PC-3 (cell line): ENCODE measurements at regions not wholly inside any gene's neighbourhood (a gene's known extent, or its start where the extent isn't known, plus 50 kb on each side); places are given as distances from the start of the nearest gene placed in this dataset.

Source experiments
- ATAC-seq: fragments of 200-7000 bp; cut with Tn5 transposase; 2 replicates; pipeline ENCODE4 v1.9.1; 2020; ENCODE audit warnings: mild to moderate bottlenecking, moderate library complexity
- BruUV-seq: library from RNA; stranded (reverse); fragments of 400-500 nt; replicated peaks from 2 replicates; lab custom pipeline; 2021; lab: Mats Ljungman, UMichigan
- CTCF ChIA-PET: fragments of 300-600 bp; sonication (Branson Sonifier 250); formaldehyde crosslinking; loops from one replicate; lab custom pipeline; 2022; ENCODE audit warnings: antibody characterized with exemption; lab: Charles Lee
- POLR2A ChIA-PET: fragments of 300-600 bp; sonication (Branson Sonifier 250); formaldehyde crosslinking; loops from one replicate; lab custom pipeline; 2022; ENCODE audit warnings: antibody characterized with exemption; ENCODE audit not compliant: unreplicated experiment; lab: Charles Lee
- DNase-seq: peaks from one replicate; pipeline ENCODE4 v3.0.0-alpha.2; 2015
- H2AFZ ChIP-seq: fragments of 300-600 bp; sonication (generic); 2 replicates; pipeline ENCODE4 v1.6.0; 2016; ENCODE audit warnings: antibody characterized with exemption, low read length
- H3F3A ChIP-seq: fragments of 300-600 bp; sonication (generic); one replicate; pipeline ENCODE4 v1.6.0; 2017; ENCODE audit warnings: antibody characterized with exemption, low read length, control low read depth, mild to moderate bottlenecking; ENCODE audit not compliant: unreplicated experiment
- H3K27ac ChIP-seq: fragments of 300-600 bp; sonication (generic); 2 replicates; pipeline ENCODE4 v1.5.1; 2016; ENCODE audit warnings: mild to moderate bottlenecking, low read length
- H3K27me3 ChIP-seq: fragments of 300-600 bp; sonication (generic); 2 replicates; pipeline ENCODE4 v1.6.1; 2016; ENCODE audit warnings: low read length, mixed read lengths
- H3K36me3 ChIP-seq: fragments of 300-600 bp; sonication (generic); 2 replicates; pipeline ENCODE4 v1.6.1; 2016; ENCODE audit warnings: low read depth, mixed run types, low read length, mixed read lengths
- H3K4me1 ChIP-seq: fragments of 300-600 bp; sonication (generic); 2 replicates; pipeline ENCODE4 v1.5.1; 2016; ENCODE audit warnings: low read length; ENCODE audit not compliant: insufficient read depth
- H3K4me2 ChIP-seq: fragments of 300-600 bp; sonication (generic); 2 replicates; pipeline ENCODE4 v1.6.0; 2016; ENCODE audit warnings: low read length
- H3K4me3 ChIP-seq: fragments of 300-600 bp; sonication (generic); 2 replicates; pipeline ENCODE4 v1.5.1; 2016; ENCODE audit warnings: mild to moderate bottlenecking, low read length, mixed read lengths
- H3K79me2 ChIP-seq: fragments of 300-600 bp; sonication (generic); 2 replicates; pipeline ENCODE4 v1.6.1; 2017; ENCODE audit warnings: low read length, mixed read lengths
- H3K9ac ChIP-seq: fragments of 300-600 bp; sonication (generic); 2 replicates; pipeline ENCODE4 v1.6.0; 2016; ENCODE audit warnings: mild to moderate bottlenecking, low read length
- H3K9me2 ChIP-seq: fragments of 300-600 bp; sonication (generic); replicated peaks from 2 replicates; pipeline ENCODE4 v1.6.1; 2016; ENCODE audit warnings: mixed run types, low read length, mixed read lengths
- H3K9me3 ChIP-seq: fragments of 300-600 bp; sonication (generic); 2 replicates; pipeline ENCODE4 v1.6.1; 2016; ENCODE audit warnings: low read length, mixed read lengths
- H4K20me1 ChIP-seq: fragments of 300-600 bp; sonication (generic); 2 replicates; pipeline ENCODE4 v1.6.1; 2016; ENCODE audit warnings: low read length, mixed read lengths
- EZH2 ChIP-seq: fragments of 300-600 bp; sonication (generic); IDR thresholded peaks from one replicate; pipeline ENCODE4 v1.6.1; 2017; ENCODE audit warnings: antibody characterized with exemption, mild to moderate bottlenecking, low read length; ENCODE audit not compliant: unreplicated experiment
- EZH2phosphoT487 ChIP-seq: fragments of 300-600 bp; sonication (generic); IDR thresholded peaks from 2 replicates; pipeline ENCODE4 v1.6.1; 2018; ENCODE audit warnings: mild to moderate bottlenecking, antibody characterized with exemption, low read length, borderline replicate concordance
- intact Hi-C: fragments of 100-400 bp; cut with micrococcal nuclease; formaldehyde crosslinking; loops from 2 replicates; pipeline ENCODE4 v1.9.0; 2023
- TF ChIP-seq, protein P1 (sequence below): fragments of 300-600 bp; sonication (generic); conservative IDR thresholded peaks from 2 replicates; pipeline ENCODE4 v1.5.1; 2017; ENCODE audit warnings: antibody characterized with exemption, low read depth, mild to moderate bottlenecking, low read length

DNA sequence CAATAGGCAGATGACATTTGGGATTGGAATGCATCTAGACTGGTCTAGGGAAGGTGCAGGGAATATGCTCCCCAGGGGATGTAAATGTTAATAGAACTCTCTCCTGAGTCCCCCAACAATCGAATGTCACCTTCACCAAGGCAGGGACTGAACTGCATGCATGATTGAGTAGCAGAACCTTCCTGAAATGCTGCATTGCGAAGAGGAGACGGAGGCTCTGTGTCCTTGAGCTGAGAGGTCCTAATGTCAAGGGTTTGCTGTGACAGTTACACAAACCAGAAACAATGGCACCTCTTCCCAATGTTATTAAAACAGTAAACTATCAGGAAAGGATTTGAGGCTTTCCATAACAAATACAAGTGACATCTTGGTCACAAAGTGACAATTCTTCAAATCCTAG lies 117.5 kb upstream of the SFSWAP start:
- H3K4me2 ChIP-seq: no peak overlapping the region
- H3K4me3 ChIP-seq: no peak overlapping the region
- no peak for TF ChIP-seq EZH2
- TF ChIP-seq, protein P1, sequence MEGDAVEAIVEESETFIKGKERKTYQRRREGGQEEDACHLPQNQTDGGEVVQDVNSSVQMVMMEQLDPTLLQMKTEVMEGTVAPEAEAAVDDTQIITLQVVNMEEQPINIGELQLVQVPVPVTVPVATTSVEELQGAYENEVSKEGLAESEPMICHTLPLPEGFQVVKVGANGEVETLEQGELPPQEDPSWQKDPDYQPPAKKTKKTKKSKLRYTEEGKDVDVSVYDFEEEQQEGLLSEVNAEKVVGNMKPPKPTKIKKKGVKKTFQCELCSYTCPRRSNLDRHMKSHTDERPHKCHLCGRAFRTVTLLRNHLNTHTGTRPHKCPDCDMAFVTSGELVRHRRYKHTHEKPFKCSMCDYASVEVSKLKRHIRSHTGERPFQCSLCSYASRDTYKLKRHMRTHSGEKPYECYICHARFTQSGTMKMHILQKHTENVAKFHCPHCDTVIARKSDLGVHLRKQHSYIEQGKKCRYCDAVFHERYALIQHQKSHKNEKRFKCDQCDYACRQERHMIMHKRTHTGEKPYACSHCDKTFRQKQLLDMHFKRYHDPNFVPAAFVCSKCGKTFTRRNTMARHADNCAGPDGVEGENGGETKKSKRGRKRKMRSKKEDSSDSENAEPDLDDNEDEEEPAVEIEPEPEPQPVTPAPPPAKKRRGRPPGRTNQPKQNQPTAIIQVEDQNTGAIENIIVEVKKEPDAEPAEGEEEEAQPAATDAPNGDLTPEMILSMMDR: no peak
- no peak for TF ChIP-seq EZH2phosphoT487
- BruUV-seq: no TSS peak
- H4K20me1 ChIP-seq: no peaks in the 10 kb centered on the region
- no peak for DNase-seq
- no peaks in the 10 kb centered on the region for H3F3A ChIP-seq
- no peak for ATAC-seq
- no peaks in the 10 kb centered on the region for H3K79me2 ChIP-seq
- H3K4me1 ChIP-seq: no peaks in the 10 kb centered on the region
- H3K9ac ChIP-seq: no peak overlapping the region
- no peak overlapping the region for H2AFZ ChIP-seq
- H3K27me3 ChIP-seq: peaks cover 58% of the 10 kb centered on the region
- no peaks in the 10 kb centered on the region for H3K9me3 ChIP-seq
- H3K27ac ChIP-seq: no peak overlapping the region
- POLR2A ChIA-PET: interaction anchor here (0.6 kb wide), 1 partner anchor 661 kb away, joined by 4 read pairs; no protein-coding TSS in a partner anchor
- intact Hi-C loops: no loop called here
- H3K36me3 ChIP-seq: no peaks in the 10 kb centered on the region
- no peaks in the 10 kb centered on the region for H3K9me2 ChIP-seq
- CTCF ChIA-PET: no interaction called here

DNA sequence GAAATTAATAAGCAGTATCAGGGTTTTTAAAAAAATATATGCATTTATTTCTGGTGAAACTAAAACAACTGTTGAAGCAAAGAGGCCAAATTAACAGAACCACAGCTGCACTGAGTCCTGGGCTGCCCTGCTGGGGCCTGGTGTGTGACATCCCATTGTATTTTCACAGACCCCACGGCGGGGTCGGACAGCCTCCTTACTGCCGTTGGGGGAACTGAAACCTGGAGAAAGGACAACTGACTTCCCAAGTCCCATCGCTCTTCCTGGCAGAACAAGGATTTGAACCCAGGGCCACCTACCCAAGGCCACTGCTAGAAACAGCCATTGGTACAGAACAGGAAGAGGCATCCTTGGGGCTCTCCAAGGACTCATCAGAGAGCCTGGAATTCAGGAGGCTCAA lies 114.8 kb upstream of the SFSWAP start:
- peaks cover 78% of the 10 kb centered on the region for H3K27me3 ChIP-seq
- no TSS peak for BruUV-seq
- H3K9ac ChIP-seq: no peak overlapping the region
- no peaks in the 10 kb centered on the region for H3K9me2 ChIP-seq
- H2AFZ ChIP-seq: no peak overlapping the region
- H4K20me1 ChIP-seq: no peaks in the 10 kb centered on the region
- no peak for TF ChIP-seq EZH2phosphoT487
- TF ChIP-seq, protein P1: no peak
- no peak for TF ChIP-seq EZH2
- H3K27ac ChIP-seq: no peak overlapping the region
- H3F3A ChIP-seq: no peaks in the 10 kb centered on the region
- H3K4me1 ChIP-seq: no peaks in the 10 kb centered on the region
- no peaks in the 10 kb centered on the region for H3K36me3 ChIP-seq
- no peak overlapping the region for H3K4me3 ChIP-seq
- DNase-seq: no peak
- no peak overlapping the region for H3K4me2 ChIP-seq
- ChIA-PET POLR2A (no interaction called here), CTCF (no interaction called here)
- no peaks in the 10 kb centered on the region for H3K79me2 ChIP-seq
- intact Hi-C loops: no loop called here
- no peak for ATAC-seq
- H3K9me3 ChIP-seq: no peaks in the 10 kb centered on the region

DNA sequence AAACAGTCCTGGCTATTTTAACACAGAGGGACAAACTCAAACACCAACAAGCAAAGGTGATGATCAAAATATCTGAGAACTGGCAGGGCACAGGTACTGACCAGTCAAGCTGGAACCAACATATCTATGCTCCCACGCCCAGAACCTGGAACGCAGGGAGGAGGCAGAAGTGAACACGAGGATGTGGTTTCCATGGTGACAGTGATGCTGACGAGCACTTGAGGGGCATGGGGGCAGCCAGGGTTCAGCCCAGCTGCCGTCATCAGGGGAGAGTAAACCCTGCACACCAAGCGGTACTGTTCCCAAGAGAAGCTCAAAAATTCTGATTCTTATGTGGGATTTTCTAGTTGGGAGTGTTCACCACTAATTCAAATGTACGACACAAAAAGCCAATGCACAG lies 113.6 kb upstream of the SFSWAP start:
- no TSS peak for BruUV-seq
- no peak for DNase-seq
- H3K27ac ChIP-seq: no peak overlapping the region
- H3K4me1 ChIP-seq: no peaks in the 10 kb centered on the region
- no peaks in the 10 kb centered on the region for H3K9me2 ChIP-seq
- no peaks in the 10 kb centered on the region for H3K79me2 ChIP-seq
- no peak for ATAC-seq
- no peaks in the 10 kb centered on the region for H4K20me1 ChIP-seq
- H2AFZ ChIP-seq: no peak overlapping the region
- no peaks in the 10 kb centered on the region for H3F3A ChIP-seq
- H3K9me3 ChIP-seq: no peaks in the 10 kb centered on the region
- CTCF ChIA-PET: no interaction called here
- H3K4me2 ChIP-seq: no peak overlapping the region
- POLR2A ChIA-PET: no interaction called here
- no peak for TF ChIP-seq EZH2phosphoT487
- no peak for TF ChIP-seq EZH2
- TF ChIP-seq, protein P1: no peak
- H3K27me3 ChIP-seq: peaks cover 81% of the 10 kb centered on the region
- H3K4me3 ChIP-seq: no peak overlapping the region
- H3K9ac ChIP-seq: no peak overlapping the region
- intact Hi-C loops: no loop called here
- H3K36me3 ChIP-seq: no peaks in the 10 kb centered on the region
